Spleen (tissue), 3 donors: ENCODE measurements at regions not wholly inside any gene's neighbourhood (a gene's known extent, or its start where the extent isn't known, plus 50 kb on each side); places are given as distances from the start of the nearest gene placed in this dataset.

Source experiments
- POLR2A ChIP-seq, 3 donors: fragments of 450-650 bp; IDR thresholded peaks; one replicate each; pipeline ENCODE4 v1.5.1; 2017; ENCODE audit warnings: antibody characterized with exemption in 3 of 3, mild to moderate bottlenecking in 1 of 3
- POLR2AphosphoS5 ChIP-seq, 3 donors: sonication (generic); formaldehyde crosslinking; IDR thresholded peaks; one replicate each; pipeline ENCODE4 v1.5.1; 2017; ENCODE audit warnings: antibody characterized with exemption in 3 of 3

- TF ChIP-seq POLR2AphosphoS5 (IDR thresholded peaks at IDR 0.05) (no peak), POLR2A (IDR thresholded peaks at IDR 0.05) (no peak)
Measured at GRCh38 chr10:132136097-132136521, 50.6 kb upstream of the DPYSL4 start.
